MV-4-11 (cell line): ENCODE measurements at regions not wholly inside any gene's neighbourhood (a gene's known extent, or its start where the extent isn't known, plus 50 kb on each side); places are given as distances from the start of the nearest gene placed in this dataset.

Source experiments
- DNase-seq: peaks from one replicate; lab custom pipeline; 2025; lab: John Stamatoyannopoulos, UW

DNA sequence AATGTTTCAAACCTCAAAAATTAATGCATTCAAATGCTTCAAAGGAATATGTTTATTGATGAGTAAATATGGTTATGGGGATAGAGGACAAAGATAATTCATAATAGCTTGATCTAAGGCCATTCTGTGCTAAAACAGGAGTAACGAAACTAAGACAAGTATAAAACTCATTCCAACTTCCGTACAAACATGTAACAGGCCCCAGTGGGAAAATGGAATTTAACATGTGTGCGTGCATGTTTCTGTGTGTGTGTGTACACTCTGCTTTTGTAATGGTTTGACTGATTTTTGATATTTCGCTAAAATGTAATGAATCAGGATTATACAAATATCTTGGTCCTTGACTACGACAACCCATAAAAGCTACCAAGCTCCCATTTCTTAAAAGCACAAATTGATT is 91.0 kb downstream of the KLF12 start:
- no peak for DNase-seq

DNA sequence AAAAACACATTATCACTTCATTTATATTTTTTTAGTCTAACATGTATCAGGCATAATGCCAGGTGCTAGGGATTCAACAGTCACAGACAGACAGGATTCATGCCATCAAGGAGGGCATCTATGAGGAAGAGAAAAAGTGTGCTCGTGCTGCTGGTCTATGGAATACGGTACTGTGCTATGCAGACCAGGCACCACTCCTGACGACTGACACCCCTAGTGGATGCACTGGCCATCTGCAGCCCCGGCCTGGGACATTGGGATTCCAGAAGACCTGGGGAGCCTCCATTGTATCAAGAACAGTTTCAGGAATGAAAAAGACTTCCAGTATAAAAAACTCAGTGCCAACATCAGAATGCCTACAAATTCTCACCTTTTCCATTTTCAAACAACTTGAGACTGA is 94.0 kb downstream of the KLF12 start:
- peak; percentile 2 for DNase-seq

DNA sequence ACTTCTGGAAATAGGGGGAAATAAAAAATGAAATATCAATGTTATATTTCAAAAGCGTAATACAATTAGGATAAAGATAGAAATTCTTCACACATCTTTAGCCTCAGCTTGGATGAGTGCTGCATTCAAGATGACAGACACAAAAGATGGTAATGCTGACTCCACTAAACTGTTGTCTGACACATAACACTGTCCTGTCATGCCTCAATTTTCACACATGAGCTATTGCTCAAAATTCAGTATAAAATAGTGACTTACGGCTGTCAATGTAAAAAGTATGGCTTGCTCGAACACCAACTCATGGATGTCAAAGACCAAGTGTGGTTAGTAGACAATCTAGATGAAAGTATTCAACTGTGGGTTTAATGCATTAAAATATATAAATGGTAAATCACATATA is 94.5 kb downstream of the KLF12 start:
- no peak for DNase-seq

DNA sequence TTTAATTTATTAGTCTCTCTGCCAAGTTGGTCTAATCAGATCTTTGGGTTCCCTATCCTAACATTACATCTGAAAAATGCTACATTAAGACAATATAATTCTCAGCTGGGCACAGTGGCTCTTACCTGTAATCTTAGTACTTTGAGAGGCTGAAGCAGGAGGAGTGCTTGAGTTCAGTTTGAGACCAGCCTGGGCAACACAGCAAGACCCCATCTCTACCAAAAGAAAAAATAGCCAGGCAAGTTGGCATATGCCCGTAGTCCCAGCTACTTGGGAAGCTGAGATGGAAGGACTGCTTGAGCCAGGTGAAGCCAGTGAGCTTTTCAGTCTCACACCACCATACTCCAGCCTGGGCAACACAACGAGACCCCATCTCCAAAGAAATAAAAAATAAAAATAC is 95.0 kb downstream of the KLF12 start:
- no peak for DNase-seq

DNA sequence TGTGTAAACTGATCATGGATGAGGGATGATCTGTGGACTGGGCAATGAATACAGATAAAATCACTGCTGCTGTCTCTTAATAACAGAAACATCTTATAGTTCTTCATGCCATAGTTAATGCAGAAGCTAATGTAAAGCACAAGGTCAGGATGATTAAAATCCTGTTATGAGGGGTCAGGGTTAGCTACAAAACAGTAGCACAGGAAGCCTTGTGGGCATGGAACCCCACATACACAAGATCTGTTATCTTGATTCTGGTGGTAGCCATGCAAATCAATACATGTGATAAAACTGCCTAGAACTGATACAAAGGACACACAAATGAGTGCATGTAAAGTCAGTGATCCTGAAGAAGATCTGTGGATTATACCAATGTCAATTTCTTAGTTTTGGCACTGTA is 96.4 kb downstream of the KLF12 start:
- DNase-seq: no peak

DNA sequence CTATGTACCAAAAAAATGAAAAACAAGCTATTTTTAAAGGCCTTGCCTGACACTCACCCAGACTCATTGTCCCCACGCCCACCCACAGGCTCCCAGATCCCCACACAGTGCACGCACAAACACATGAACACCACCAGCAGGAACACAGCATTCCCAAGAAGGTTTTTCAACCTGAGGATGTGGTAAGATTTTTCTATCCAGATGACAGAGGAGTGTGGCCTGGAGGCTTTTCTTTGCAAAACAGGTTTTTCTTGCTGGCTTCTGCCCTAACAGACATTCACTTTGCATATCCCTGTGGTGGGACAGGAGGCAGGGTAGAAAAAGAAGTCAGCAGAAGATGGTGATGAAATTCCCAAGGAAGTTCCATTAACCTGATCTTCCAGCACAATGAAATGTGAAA is 97.8 kb downstream of the KLF12 start:
- no peak for DNase-seq

DNA sequence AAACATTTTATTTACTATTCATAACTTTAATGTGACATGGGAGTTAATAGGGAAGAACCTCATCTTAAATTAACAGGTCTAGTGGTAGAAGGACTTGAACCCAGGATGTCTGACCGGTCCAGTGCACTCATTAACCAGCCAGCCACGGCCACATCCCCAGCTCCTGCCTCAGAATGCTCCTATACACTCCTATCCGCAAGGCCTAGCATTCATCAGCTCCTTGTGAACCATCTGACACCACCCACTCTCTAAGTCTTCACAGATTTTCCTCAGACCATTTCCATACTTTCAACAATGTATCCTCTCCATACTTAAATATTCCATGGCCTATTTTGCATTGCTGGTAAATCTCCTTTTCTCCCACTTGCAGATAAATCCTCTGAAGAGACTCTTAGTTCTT is 98.3 kb downstream of the KLF12 start:
- DNase-seq: no peak

DNA sequence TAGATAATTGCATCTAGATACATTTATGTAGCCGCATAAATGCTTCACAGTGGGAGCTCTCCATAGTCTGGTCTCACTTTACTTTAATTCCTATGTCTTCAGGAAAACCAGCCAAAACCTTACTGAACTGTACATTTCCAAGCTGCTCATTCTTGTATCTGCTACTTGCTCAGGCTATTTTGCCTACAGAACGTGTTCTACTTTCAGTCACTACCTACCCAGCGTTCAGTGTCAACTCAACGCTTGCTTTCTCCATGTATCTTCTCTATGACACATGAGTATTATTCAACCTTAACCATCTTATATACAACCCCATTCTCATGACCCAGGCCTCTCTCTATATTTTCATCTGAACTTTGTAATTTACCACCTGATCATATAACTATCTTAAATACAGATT is 101.9 kb downstream of the KLF12 start:
- no peak for DNase-seq

DNA sequence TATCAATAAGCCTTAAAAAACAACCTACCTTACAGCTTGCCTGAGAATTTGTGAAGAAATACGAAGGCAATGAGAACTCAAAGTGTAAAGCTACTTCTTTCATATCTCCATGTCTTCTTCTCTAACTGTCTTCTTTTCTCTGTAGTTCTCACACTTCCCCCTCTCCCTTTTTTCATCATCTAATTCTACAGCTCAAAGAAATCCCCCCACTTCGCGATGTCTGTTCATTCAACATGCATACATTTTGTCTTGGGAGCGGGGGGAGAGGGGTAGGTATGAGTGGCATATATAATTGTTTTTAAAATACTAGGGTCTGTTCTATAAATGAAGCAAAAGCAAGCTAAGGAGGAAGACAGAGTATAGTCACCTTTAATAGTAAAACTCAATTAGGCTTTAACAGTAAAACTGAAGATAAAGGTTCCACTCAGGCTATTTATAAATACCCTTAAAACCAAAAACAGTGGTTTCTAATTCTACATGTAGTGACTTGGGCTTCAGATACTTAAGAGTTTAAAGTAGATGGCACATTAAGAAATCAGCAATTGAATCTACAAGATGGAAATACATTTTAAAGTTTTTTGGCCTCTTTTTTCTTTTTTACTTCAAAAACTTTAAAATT is 106.9 kb downstream of the KLF12 start:
- DNase-seq: no peak

DNA sequence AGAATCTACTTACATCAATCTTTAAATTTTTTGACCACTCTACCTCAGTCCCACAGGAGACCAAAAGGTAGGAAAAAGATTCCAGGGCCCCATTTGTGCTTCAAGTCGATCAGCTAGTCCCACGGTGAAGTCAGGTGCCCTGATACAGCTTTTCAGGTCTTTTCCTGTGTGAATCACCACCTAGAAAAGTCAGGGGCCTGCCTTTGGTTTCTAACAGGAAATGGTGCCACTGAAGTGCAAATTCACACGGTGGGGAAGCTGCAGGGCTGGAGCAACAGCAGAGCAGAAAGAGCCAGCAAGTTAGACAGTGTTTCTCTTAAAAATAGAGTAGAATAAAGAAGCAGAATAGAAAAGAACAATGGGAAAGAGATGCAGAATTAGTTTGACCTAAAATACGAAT is 107.5 kb downstream of the KLF12 start:
- DNase-seq: no peak

DNA sequence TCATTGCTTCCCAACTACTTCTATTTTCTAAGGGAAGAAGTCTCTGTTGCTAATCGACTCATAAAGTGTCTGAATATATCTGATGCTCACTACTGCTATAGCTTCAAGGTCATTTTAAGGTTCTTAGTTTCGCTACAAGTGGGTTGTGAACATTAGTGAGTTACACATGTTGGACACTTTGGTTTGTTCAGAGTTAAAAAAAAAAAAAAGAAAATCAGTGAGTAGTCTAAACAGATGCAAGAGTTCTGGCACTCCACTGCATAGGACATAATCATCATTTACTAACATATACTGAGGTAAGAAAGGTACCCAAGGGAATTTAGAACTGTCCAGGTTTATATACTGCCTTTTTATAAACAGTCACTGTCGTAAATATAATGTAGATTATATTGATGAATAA is 108.8 kb downstream of the KLF12 start:
- no peak for DNase-seq

DNA sequence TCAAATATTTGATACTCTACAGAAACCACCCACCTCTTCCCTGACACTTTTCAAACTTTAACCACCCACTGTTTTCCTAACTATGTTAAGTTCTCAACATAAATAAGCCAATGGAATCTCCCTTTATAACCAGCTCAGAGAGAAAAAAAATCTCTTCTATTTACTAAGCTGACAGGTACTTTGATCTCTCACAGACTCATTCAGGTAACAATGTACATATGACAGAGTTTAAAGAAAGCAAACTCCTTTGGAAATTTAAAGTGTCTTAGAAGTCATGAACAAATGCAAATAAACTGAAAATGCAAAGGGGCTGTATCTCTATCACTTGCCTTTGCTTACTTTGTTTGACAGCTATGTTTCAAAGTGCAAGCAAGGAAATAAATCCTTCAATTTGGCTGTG is 109.3 kb downstream of the KLF12 start:
- DNase-seq: no peak

DNA sequence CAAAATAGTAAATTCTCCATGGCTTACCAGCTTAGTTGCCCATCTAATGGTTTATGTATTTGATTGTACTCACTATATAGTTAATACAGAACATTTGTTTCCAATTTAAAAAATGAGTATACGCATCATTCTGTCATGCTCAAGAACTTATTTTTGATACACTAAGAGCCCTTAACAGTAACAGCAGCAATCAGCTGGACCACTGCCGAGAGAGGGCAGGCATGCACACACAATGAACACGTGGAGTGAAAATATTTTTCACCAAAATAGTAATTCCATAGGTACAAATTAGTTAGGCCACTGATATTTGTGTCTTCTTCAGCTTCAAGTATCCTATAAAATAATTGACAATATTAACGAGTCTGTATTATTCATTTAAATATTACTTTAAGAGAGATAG is 109.9 kb downstream of the KLF12 start:
- no peak for DNase-seq

DNA sequence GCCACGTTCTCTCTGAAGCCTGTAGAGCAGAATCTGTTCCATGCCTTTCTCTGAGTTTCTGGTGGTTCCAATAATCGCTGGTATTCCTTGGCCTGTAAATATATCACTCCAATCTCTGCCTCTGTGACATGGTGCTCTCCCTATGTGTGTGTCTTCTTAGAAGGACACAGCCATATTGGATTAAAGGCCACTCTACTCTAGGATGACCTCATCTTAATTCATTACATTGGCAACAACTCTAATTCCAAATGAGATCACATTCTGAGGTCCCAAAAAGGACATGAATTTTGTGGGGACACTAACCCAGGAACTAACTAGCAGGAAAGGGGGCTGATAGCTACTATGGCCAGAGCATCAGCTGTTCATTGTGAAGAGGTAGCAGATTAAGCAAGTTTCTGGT is 110.7 kb downstream of the KLF12 start:
- DNase-seq: no peak

DNA sequence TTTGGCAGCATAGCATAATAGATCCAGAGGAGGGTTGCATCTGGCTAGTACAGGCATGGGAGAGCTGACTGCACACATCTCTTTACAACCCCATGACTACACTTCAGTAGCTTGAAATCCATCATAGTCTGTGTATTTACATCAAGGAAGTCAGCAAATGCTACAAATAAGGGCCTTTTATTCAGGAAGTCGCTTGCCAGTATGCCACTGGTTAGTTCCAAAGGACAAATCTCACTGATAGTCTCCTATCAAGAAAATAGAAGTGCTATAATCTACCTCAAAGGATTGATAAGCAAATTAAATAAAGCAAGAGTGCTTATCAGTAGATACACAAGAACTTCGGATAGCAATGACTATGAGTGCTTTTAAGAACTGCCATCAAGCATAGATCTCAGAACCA is 112.7 kb downstream of the KLF12 start:
- no peak for DNase-seq

DNA sequence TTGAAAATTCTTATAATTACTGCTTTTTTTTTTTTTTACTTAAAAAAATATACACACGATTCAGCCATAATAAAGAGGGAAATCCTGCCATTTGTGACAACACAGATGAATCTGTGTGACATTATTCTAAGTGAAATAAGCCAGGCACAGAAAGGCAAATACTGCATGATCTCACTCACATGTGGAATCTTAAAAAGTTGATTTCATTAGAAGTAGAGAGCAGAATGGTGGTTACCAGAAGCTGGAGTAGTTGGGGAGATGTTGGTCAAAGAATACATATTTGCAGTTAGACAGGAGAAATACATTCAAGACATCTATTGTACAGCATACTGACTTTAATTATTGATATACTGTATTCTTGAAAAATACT is 116.2 kb downstream of the KLF12 start:
- DNase-seq: no peak

DNA sequence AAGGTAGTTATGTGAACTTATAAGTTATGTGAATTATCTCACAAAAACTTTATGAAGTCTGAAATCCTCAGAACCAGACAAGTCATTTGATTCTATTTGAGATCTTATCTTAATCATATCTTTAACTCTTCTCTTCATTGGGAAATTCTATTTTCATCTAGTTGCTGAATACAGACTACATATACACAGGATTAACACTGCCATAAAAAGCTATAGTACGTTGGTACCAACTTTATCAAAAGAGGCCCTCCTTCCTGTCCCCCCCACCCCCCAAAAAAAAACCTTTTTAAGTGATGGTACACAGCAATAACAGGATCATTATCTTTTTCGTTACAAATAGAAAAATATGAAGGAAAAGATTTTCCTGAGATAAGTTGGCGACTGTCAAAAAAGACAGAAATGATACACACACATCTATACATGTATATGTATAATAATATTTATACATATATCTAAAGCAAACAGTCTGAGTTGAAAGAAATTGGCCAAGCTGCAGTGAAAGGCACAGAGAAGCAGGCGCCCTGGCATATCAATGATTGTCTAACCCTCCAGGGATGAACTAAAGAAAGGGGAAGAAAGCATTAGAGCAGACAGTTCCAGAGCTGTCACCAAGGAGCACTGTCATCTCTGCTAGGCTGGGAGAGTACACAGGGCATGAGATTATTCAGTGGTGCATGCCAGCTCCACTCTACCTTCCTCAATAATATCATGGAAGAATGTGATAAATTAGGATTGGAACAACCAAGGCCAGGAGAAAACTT is 116.7 kb downstream of the KLF12 start:
- no peak for DNase-seq

DNA sequence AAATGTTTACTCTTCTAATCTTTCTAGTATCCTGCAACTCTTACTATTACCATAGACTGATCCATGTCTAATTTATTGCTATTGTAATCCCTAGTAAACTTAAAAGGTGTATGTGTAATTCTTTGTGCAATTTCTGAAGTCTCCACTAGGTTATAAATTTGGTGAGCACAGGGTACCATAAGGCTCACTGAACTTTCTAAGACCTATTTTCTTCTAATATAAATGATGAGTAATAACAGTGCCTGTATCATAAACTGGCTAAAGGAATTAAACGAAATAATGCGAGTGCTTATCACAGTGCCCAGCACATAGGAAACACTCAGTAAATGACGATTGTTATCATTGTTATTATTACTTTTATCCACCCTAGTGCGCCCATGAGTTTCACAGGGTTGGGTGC is 119.1 kb downstream of the KLF12 start:
- no peak for DNase-seq

DNA sequence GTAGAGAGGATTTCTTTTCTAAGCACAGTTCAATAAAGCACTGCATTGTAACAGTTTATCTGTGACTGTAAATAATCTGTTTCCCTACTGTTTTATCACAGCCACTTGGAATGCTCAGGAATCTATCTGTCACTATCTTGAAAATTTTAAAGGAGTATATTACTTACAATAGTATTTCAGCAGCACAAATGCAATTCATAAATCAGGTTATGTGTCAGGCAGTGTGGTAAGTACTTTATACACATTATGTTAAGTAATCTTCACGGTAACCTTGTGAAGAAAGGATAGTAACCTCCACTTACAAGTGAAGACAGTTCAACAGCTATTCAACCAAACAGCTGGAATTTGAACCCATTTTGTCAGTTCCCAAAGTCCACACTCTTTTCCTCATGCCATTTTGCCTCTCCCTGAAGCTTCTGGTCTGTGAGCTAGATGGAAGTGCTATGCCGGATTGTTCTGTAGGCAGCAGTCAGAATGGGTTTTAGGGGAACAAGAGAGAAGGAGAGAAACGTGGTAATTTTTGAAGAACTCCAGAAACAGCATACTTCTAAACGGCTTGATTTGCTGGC is 125.0 kb downstream of the KLF12 start:
- DNase-seq: no peak

DNA sequence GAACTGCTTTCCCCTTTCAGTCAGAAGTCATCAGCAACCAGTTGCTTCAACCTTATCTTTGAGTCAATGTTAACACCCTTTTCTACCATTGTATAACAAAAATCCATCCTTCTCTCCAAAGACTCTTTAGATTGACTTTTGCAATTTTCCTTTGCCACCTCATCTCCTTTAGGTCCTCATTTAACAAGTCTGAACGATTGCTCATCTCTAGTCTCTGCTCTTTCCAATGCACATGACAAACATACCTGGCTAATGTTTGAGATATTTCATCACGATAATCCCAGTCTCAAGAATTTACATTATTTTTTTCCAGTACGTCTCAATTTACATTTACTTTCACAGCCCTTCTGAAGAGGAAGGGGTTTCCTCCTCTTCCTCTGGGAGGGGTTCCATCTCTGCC is 127.5 kb downstream of the KLF12 start:
- DNase-seq: no peak

DNA sequence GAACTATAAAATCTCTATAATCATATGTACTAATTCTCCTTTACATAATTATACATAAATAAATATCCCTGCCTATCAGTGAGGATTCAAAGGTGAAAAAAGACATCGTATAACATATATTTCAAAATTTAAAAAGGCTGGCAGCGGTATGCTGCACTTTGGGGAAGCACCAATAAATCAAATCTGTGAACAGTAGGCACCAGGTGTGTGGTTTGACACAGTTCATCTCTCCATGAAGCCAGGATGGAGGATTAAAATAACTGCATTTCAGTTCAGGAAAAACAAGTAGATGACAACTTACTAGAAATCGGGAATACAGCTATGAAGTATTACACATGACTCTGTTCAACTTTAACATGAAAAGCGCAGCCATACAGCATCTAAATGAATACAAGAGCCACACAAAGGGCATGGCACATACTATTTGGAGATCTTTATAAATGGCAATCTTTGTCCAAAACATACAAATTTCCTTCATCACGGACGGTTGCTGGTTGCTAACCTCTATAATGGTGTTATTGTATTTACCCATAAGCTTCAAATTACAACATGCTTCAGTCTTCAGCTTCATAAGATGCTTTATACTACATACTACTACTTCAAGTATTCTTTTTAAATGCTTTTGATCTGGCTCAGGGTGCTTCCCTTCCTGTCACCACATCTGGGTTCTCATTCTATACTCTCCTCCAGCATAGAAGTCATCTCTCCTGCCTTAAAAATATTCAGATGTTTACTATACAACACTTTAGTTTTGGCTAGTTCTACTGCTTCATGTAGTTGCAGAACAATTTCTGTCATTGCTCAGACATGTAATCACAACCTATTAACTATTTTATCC is 128.7 kb downstream of the KLF12 start:
- no peak for DNase-seq

DNA sequence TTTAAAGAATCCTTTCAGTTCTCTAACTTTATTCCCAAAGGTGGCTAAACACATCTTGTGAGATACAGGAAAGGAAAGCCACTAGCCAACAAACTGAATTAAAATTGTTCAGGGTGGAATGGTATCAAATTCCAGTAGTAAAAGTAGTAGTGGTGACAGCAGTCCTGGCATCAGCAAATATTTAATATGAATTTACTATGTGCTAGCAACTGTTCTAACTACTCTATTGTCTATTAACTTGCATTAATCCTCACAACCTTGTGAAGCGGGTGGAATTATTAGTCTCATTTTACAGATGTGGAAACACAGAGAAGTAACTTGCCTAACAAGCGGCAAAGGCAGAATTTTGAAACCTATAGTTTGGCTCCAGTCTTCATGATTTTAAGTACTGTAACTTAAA is 130.1 kb downstream of the KLF12 start:
- no peak for DNase-seq

DNA sequence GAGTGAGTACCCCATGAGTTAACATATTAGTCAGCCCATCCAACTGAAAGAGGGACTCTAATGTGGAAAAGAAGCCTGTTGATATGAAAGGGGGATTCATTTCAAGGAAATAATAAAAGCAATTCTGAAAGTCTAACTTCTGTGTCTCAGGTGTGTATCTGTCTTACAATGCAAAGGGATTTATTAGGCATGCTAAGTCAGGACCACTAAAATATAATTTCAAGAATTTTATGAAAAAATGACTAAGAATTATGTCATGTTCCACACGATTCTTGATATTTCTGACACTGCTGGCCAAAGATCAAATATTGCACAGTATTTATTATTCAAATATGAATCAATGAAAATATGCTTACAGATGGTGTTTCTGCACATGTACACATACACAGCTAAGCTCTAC is 130.8 kb downstream of the KLF12 start:
- DNase-seq: no peak
